ENCODE measurements at regions not wholly inside any gene's neighbourhood (a gene's known extent, or its start where the extent isn't known, plus 50 kb on each side); places are given as distances from the start of the nearest gene placed in this dataset.

DNA sequence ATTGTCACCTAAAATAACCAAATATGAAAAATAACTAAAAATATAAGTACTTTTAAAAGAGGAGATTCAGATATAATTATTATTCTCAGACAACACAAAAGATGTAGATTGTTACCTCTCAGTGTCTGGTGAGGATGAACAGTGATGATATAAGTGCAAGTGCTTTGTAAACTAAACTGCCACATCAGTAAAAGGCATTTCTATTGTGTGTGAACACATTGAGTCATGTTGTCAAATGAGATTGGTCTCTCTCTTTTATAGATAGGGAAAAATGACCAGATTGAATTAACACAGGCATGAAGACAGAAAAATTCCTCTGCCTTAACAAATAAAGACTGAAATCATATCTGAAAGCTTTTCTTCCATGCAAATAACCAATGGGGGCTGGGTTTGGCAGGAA lies 182.4 kb upstream of the TMEFF2 start:
- Histone ChIP-seq H3K9me3 (ENCODE audit: low read depth, low read length) (no peaks in the 10 kb centered on the region), H3K4me3 (ENCODE audit: insufficient read depth, low read length) (no peak overlapping the region), H3K27me3 (ENCODE audit: insufficient read depth, low read length) (no peaks in the 10 kb centered on the region), H2AFZ (ENCODE audit: low read length) (no peak overlapping the region), H4K20me1 (ENCODE audit: insufficient read depth, low read length) (no peaks in the 10 kb centered on the region), H3K4me1 (ENCODE audit: insufficient read depth, low read length) (no peaks in the 10 kb centered on the region), H3K79me2 (ENCODE audit: insufficient read depth, low read length) (no peaks in the 10 kb centered on the region), H3K4me2 (ENCODE audit: insufficient read depth, low read length) (no peak overlapping the region), H3K36me3 (ENCODE audit: insufficient read depth, low read length) (no peaks in the 10 kb centered on the region), H3K27ac (ENCODE audit: low read depth, low read length) (no peak overlapping the region)
- no peak for DNase-seq (ENCODE audit: insufficient read length, low spot score, missing footprints)
- TF ChIP-seq CTCF (IDR thresholded peaks at IDR 0.05; ENCODE audit: extremely low read depth, low read depth, low read length) = no peak

DNA sequence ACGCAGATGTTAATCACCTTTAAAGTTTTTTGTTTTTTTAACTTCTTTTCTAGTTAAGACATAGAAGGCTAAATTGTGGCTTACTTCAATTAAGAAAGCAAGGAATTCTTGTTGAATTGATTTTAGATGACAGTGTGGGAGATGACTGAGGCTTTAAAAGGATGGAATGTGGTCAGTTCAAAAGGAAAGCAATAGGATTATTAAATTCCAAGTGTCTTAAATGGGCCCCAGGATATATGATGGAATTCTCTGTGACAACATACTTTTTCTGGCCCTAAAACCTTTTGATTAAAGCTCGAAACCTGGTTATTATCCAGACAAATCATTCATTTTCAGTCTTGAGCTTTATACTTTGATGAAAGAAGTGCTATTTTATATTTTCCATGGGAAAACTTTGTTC lies 179.0 kb upstream of the TMEFF2 start:
- H2AFZ ChIP-seq (ENCODE audit: low read length) = no peak overlapping the region
- no peaks in the 10 kb centered on the region for H3K36me3 ChIP-seq (ENCODE audit: insufficient read depth, low read length)
- H3K9me3 ChIP-seq (ENCODE audit: low read depth, low read length) = no peaks in the 10 kb centered on the region
- no peaks in the 10 kb centered on the region for H3K27me3 ChIP-seq (ENCODE audit: insufficient read depth, low read length)
- no peak overlapping the region for H3K4me3 ChIP-seq (ENCODE audit: insufficient read depth, low read length)
- no peaks in the 10 kb centered on the region for H4K20me1 ChIP-seq (ENCODE audit: insufficient read depth, low read length)
- H3K4me2 ChIP-seq (ENCODE audit: insufficient read depth, low read length) = no peak overlapping the region
- TF ChIP-seq CTCF (IDR thresholded peaks at IDR 0.05; ENCODE audit: extremely low read depth, low read depth, low read length) = no peak
- no peaks in the 10 kb centered on the region for H3K4me1 ChIP-seq (ENCODE audit: insufficient read depth, low read length)
- no peaks in the 10 kb centered on the region for H3K79me2 ChIP-seq (ENCODE audit: insufficient read depth, low read length)
- DNase-seq (ENCODE audit: insufficient read length, low spot score, missing footprints) = no peak
- no peak overlapping the region for H3K27ac ChIP-seq (ENCODE audit: low read depth, low read length)

GRCh38 chr2:192373221-192373620 lies 178.5 kb upstream of the TMEFF2 start:
- no peaks in the 10 kb centered on the region for H3K36me3 ChIP-seq (ENCODE audit: insufficient read depth, low read length)
- no peaks in the 10 kb centered on the region for H4K20me1 ChIP-seq (ENCODE audit: insufficient read depth, low read length)
- H3K79me2 ChIP-seq (ENCODE audit: insufficient read depth, low read length) = no peaks in the 10 kb centered on the region
- no peaks in the 10 kb centered on the region for H3K9me3 ChIP-seq (ENCODE audit: low read depth, low read length)
- H2AFZ ChIP-seq (ENCODE audit: low read length) = no peak overlapping the region
- no peaks in the 10 kb centered on the region for H3K27me3 ChIP-seq (ENCODE audit: insufficient read depth, low read length)
- H3K4me1 ChIP-seq (ENCODE audit: insufficient read depth, low read length) = no peaks in the 10 kb centered on the region
- no peak overlapping the region for H3K4me2 ChIP-seq (ENCODE audit: insufficient read depth, low read length)
- H3K4me3 ChIP-seq (ENCODE audit: insufficient read depth, low read length) = no peak overlapping the region
- no peak overlapping the region for H3K27ac ChIP-seq (ENCODE audit: low read depth, low read length)
- DNase-seq (ENCODE audit: insufficient read length, low spot score, missing footprints) = no peak
- TF ChIP-seq CTCF (IDR thresholded peaks at IDR 0.05; ENCODE audit: extremely low read depth, low read depth, low read length) = no peak

- Histone ChIP-seq H3K4me1 (ENCODE audit: insufficient read depth, low read length) (no peaks in the 10 kb centered on the region), H3K9me3 (ENCODE audit: low read depth, low read length) (no peaks in the 10 kb centered on the region), H3K79me2 (ENCODE audit: insufficient read depth, low read length) (no peaks in the 10 kb centered on the region), H4K20me1 (ENCODE audit: insufficient read depth, low read length) (no peaks in the 10 kb centered on the region), H3K4me3 (ENCODE audit: insufficient read depth, low read length) (no peak overlapping the region), H3K36me3 (ENCODE audit: insufficient read depth, low read length) (no peaks in the 10 kb centered on the region), H2AFZ (ENCODE audit: low read length) (no peak overlapping the region), H3K27ac (ENCODE audit: low read depth, low read length) (no peak overlapping the region), H3K4me2 (ENCODE audit: insufficient read depth, low read length) (no peak overlapping the region), H3K27me3 (ENCODE audit: insufficient read depth, low read length) (no peaks in the 10 kb centered on the region)
- no peak for TF ChIP-seq CTCF (IDR thresholded peaks at IDR 0.05; ENCODE audit: extremely low read depth, low read depth, low read length)
- no peak for DNase-seq (ENCODE audit: insufficient read length, low spot score, missing footprints)
Measured at GRCh38 chr2:192369969-192370368, 175.2 kb upstream of the TMEFF2 start.

All from osteoblast (primary cell).